WERI-Rb-1 (cell line): ENCODE measurements at regions not wholly inside any gene's neighbourhood (a gene's known extent, or its start where the extent isn't known, plus 50 kb on each side); places are given as distances from the start of the nearest gene placed in this dataset.

ENCODE experiments used
- DNase-seq: peaks from one replicate; pipeline ENCODE4 v3.0.0-alpha.2; 2020
- H3K27ac ChIP-seq: fragments of 250-450 bp; sonication (Bioruptor Pico); 2 replicates; pipeline ENCODE4 v1.5.1; 2020; ENCODE audit warnings: mild to moderate bottlenecking, moderate library complexity
- H3K27me3 ChIP-seq: fragments of 250-450 bp; sonication (Bioruptor Pico); 2 replicates; pipeline ENCODE4 v1.5.1; 2021; ENCODE audit warnings: mild to moderate bottlenecking, low read depth, moderate library complexity; ENCODE audit not compliant: insufficient read depth, severe bottlenecking
- H3K36me3 ChIP-seq: fragments of 250-450 bp; sonication (Bioruptor Pico); 2 replicates; pipeline ENCODE4 v1.5.1; 2020; ENCODE audit warnings: mild to moderate bottlenecking, moderate library complexity
- H3K4me3 ChIP-seq: 2 replicates; pipeline ENCODE4 v1.5.1; 2011; ENCODE audit warnings: low read depth, mild to moderate bottlenecking, control low read depth, low read length
- H3K9me3 ChIP-seq: fragments of 250-450 bp; sonication (Bioruptor Pico); 2 replicates; pipeline ENCODE4 v1.5.1; 2021; ENCODE audit warnings: mild to moderate bottlenecking, moderate library complexity; ENCODE audit not compliant: severe bottlenecking
- TF ChIP-seq, protein P1 (sequence below): IDR thresholded peaks from 2 replicates; pipeline ENCODE4 v1.5.1; 2011; ENCODE audit warnings: low read depth, mild to moderate bottlenecking, control low read depth, inconsistent platforms, low read length

DNA sequence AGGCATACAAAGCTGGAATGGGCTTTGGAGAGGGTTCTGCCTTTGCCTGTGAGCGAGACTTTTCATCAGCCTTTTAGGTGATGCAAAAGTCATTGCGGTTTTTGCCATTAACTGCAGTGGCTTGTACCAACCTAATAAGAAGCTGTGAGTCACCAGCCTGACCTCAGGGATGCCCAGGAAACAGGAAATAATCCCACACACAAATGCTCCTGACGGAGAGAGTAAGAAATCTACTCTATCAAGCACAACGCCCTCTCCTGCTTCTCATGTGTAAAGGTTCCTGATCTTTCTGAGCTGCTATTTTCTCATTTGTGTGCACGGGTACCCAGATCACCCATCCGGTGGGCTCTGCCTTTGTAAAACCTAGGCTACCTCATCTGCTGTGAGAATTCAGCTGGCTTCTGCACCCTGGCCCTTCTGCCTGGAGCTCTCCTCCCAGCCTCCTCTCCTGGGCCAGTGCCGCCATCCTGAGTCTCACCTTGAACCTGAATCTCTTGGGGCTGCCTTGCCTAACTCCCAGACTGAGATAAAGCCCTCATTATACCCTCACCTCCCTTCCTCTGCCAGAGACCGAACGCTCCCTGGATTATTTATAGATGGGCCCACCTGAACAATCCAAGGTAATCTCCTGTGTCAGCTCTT is 299.7 kb downstream of the C16orf95 start:
- DNase-seq: no peak

GRCh38 chr16:87025676-87026075 is 291.5 kb downstream of the C16orf95 start:
- no peak overlapping the region for H3K4me3 ChIP-seq
- H3K27me3 ChIP-seq: no peaks in the 10 kb centered on the region
- no peaks in the 10 kb centered on the region for H3K36me3 ChIP-seq
- no peak for DNase-seq
- H3K9me3 ChIP-seq: no peaks in the 10 kb centered on the region
- H3K27ac ChIP-seq: no peak overlapping the region
- TF ChIP-seq, protein P1, sequence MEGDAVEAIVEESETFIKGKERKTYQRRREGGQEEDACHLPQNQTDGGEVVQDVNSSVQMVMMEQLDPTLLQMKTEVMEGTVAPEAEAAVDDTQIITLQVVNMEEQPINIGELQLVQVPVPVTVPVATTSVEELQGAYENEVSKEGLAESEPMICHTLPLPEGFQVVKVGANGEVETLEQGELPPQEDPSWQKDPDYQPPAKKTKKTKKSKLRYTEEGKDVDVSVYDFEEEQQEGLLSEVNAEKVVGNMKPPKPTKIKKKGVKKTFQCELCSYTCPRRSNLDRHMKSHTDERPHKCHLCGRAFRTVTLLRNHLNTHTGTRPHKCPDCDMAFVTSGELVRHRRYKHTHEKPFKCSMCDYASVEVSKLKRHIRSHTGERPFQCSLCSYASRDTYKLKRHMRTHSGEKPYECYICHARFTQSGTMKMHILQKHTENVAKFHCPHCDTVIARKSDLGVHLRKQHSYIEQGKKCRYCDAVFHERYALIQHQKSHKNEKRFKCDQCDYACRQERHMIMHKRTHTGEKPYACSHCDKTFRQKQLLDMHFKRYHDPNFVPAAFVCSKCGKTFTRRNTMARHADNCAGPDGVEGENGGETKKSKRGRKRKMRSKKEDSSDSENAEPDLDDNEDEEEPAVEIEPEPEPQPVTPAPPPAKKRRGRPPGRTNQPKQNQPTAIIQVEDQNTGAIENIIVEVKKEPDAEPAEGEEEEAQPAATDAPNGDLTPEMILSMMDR: no peak

More for the DNA sequence above, 299.7 kb downstream of the C16orf95 start:
- TF ChIP-seq, protein P1: 0 out of 2 replicates have a peak, but pooled peaks have one; percentile 16
- Histone ChIP-seq H3K36me3 (no peaks in the 10 kb centered on the region), H3K27ac (no peak overlapping the region), H3K4me3 (no peak overlapping the region), H3K27me3 (no peaks in the 10 kb centered on the region), H3K9me3 (no peaks in the 10 kb centered on the region)

- Histone ChIP-seq H3K36me3 (no peaks in the 10 kb centered on the region), H3K27me3 (no peaks in the 10 kb centered on the region), H3K9me3 (no peaks in the 10 kb centered on the region), H3K4me3 (no peak overlapping the region), H3K27ac (no peak overlapping the region)
- TF ChIP-seq, protein P1: no peak
- DNase-seq: no peak
These were observed 290.1 kb downstream of the C16orf95 start for GRCh38 chr16:87027056-87027616.

- H3K4me3 ChIP-seq: no peak overlapping the region
- H3K36me3 ChIP-seq: no peaks in the 10 kb centered on the region
- no peaks in the 10 kb centered on the region for H3K27me3 ChIP-seq
- no peak overlapping the region for H3K27ac ChIP-seq
- no peaks in the 10 kb centered on the region for H3K9me3 ChIP-seq
- no peak for DNase-seq
- TF ChIP-seq, protein P1: no peak
These were observed 288.5 kb downstream of the C16orf95 start for GRCh38 chr16:87028481-87029320.

DNA sequence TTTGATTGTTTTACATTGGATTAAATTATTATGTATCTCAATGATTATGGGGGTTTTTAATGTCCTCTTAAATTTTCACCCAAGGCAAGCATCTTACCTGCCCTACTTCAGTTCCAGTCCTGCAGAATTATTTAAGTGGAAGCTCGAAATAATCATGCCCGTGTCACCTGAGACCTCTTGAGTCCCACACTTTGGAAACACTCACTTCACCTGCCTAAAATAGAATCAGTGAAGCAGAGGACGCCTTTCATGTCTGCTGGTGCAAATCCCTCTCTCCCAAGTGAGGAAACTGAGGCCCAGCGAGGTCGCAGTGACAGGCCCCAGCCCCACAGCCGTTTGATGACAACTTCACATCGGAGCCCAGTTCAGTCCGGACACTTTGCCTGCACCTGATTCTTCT is 284.6 kb downstream of the C16orf95 start:
- no peak for DNase-seq
- TF ChIP-seq, protein P1: no peak
- H3K27me3 ChIP-seq: no peaks in the 10 kb centered on the region
- H3K9me3 ChIP-seq: no peaks in the 10 kb centered on the region
- no peak overlapping the region for H3K4me3 ChIP-seq
- H3K36me3 ChIP-seq: no peaks in the 10 kb centered on the region
- no peak overlapping the region for H3K27ac ChIP-seq
